GM19240 (cell line): ENCODE measurements at regions not wholly inside any gene's neighbourhood (a gene's known extent, or its start where the extent isn't known, plus 50 kb on each side); places are given as distances from the start of the nearest gene placed in this dataset.

ENCODE experiments used
- DNase-seq: peaks from one replicate; pipeline ENCODE4 v3.0.0; 2011; ENCODE audit warnings: low spot score; ENCODE audit not compliant: insufficient read length

GRCh38 chr2:147214914-147215313 is 629.9 kb upstream of the ACVR2A start:
- DNase-seq, result no peak

GRCh38 chr2:147211484-147211883 is 633.3 kb upstream of the ACVR2A start:
- DNase-seq, result no peak

- no peak for DNase-seq
Measured at GRCh38 chr2:147204102-147204501, 640.7 kb upstream of the ACVR2A start.

GRCh38 chr2:147198651-147199171 is 646.1 kb upstream of the ACVR2A start:
- DNase-seq, result no peak

GRCh38 chr2:147197754-147198483 is 646.9 kb upstream of the ACVR2A start:
- no peak for DNase-seq

GRCh38 chr2:147182260-147182659 is 662.6 kb upstream of the ACVR2A start:
- no peak for DNase-seq

- no peak for DNase-seq
Measured at GRCh38 chr2:147181351-147182029, 663.3 kb upstream of the ACVR2A start.

- no peak for DNase-seq
Measured at GRCh38 chr2:147177071-147177857, 667.6 kb upstream of the ACVR2A start.

- DNase-seq, result no peak
Measured at GRCh38 chr2:147174824-147175254, 670.0 kb upstream of the ACVR2A start.

GRCh38 chr2:147173798-147174197 is 671.0 kb upstream of the ACVR2A start:
- no peak for DNase-seq

- DNase-seq, result no peak
Measured at GRCh38 chr2:147173189-147173581, 671.6 kb upstream of the ACVR2A start.

- DNase-seq, result no peak
Measured at GRCh38 chr2:147172493-147173188, 672.2 kb upstream of the ACVR2A start.

GRCh38 chr2:147171941-147172340 is 672.9 kb upstream of the ACVR2A start:
- no peak for DNase-seq

- no peak for DNase-seq
Measured at GRCh38 chr2:147170932-147171331, 673.9 kb upstream of the ACVR2A start.

- no peak for DNase-seq
Measured at GRCh38 chr2:147165697-147166382, 679.0 kb upstream of the ACVR2A start.

- DNase-seq, result no peak
Measured at GRCh38 chr2:147164563-147164962, 680.3 kb upstream of the ACVR2A start.

GRCh38 chr2:147161746-147162145 is 683.1 kb upstream of the ACVR2A start:
- DNase-seq, result no peak

GRCh38 chr2:147156970-147157369 is 687.9 kb upstream of the ACVR2A start:
- no peak for DNase-seq

- no peak for DNase-seq
Measured at GRCh38 chr2:147150241-147150635, 694.6 kb upstream of the ACVR2A start.

GRCh38 chr2:147149575-147150240 is 695.1 kb upstream of the ACVR2A start:
- no peak for DNase-seq
